K562 (cell line): ENCODE measurements at regions not wholly inside any gene's neighbourhood (a gene's known extent, or its start where the extent isn't known, plus 50 kb on each side); places are given as distances from the start of the nearest gene placed in this dataset.

Experiments
- EHMT2 ChIP-seq: fragments of 450-650 bp; IDR thresholded peaks from 2 replicates; pipeline ENCODE4 v1.6.1; 2018; ENCODE audit warnings: antibody characterized with exemption
- EWSR1 ChIP-seq: fragments of 450-650 bp; IDR thresholded peaks from 2 replicates; pipeline ENCODE4 v1.6.1; 2018; ENCODE audit warnings: borderline replicate concordance, mild to moderate bottlenecking, low read depth, moderate library complexity; ENCODE audit not compliant: partially characterized antibody
- KAT8 ChIP-seq: fragments of 450-650 bp; IDR thresholded peaks from 2 replicates; pipeline ENCODE4 v1.6.1; 2016; ENCODE audit warnings: low read depth, mild to moderate bottlenecking
- POLR2AphosphoS5 ChIP-seq: IDR thresholded peaks from 2 replicates; pipeline ENCODE4 v1.6.1; 2011; ENCODE audit warnings: mild to moderate bottlenecking, low read depth, low read length, moderate library complexity; ENCODE audit not compliant: control insufficient read depth, insufficient read depth
- RFX7 ChIP-seq: fragments of 250-450 bp; sonication (Bioruptor Pico); IDR thresholded peaks from 2 replicates; pipeline ENCODE4 v1.5.1; 2021; ENCODE audit warnings: mild to moderate bottlenecking
- ZNF224 ChIP-seq: sonication (generic); formaldehyde crosslinking; IDR thresholded peaks from 2 replicates; pipeline ENCODE4 v1.8.0; 2022; ENCODE audit warnings: mild to moderate bottlenecking, missing genetic modification reagents
- ZNF282 ChIP-seq: sonication (generic); formaldehyde crosslinking; IDR thresholded peaks from 2 replicates; pipeline ENCODE4 v1.8.1; 2023; ENCODE audit warnings: missing genetic modification reagents
- ZNF507 ChIP-seq: conservative IDR thresholded peaks from 2 replicates; pipeline ENCODE4 v1.6.1; 2017; ENCODE audit warnings: missing genetic modification characterization, missing compliant biosample characterization
- ZNF77 ChIP-seq: fragments of 250-450 bp; sonication (Bioruptor Pico); IDR thresholded peaks from 2 replicates; pipeline ENCODE4 v1.5.0; 2020
- TF ChIP-seq, protein P1 (sequence below): sonication (generic); formaldehyde crosslinking; IDR thresholded peaks from 2 replicates; pipeline ENCODE4 v1.9.0; 2022; ENCODE audit warnings: mild to moderate bottlenecking, missing genetic modification reagents
- TF ChIP-seq, protein P2 (sequence below): fragments of 200-800 bp; sonication (Bioruptor generic); IDR thresholded peaks from 2 replicates; pipeline ENCODE4 v1.6.1; 2017; ENCODE audit warnings: missing genetic modification characterization, missing compliant biosample characterization
- TF ChIP-seq, protein P3 (sequence below), 3 experiments: IDR thresholded peaks in 2 of 3; conservative IDR thresholded peaks in 1 of 3; 2 replicates each; pipeline ENCODE4 v1.5.1; 2011 to 2012; ENCODE audit warnings: low read length in 3 of 3, mild to moderate bottlenecking in 3 of 3, control low read depth in 2 of 3, improper control_type of control experiment in 1 of 3, inconsistent platforms in 1 of 3, low read depth in 1 of 3, mixed read lengths in 1 of 3, moderate library complexity in 1 of 3; ENCODE audit not compliant: insufficient read depth in 2 of 3

DNA sequence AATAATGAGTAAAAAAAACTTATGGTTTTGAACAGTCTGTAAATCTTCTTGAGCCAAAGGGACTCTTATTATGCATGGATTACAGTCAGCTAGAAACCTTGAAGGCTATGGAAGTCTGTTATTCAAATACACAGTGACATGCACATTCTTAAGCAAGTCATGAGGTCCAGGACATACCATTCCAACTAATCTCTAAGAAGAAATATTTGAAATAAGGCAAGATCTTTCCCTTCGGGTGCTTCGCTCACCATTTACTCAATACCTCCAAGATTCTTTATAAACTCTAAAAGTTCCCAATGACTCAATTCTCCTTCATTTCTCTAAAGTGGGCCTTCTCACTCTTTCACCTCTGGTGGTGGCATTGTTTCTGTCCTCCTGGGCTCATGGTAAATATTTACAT is 811.0 kb downstream of the NR2F1-AS1 start:
- TF ChIP-seq ZNF77 (CRISPR knock-in tag) (no peak), EWSR1 (no peak), POLR2AphosphoS5 (no peak), ZNF507 (tag) (no peak), ZNF224 (CRISPR knock-in tag) (no peak), KAT8 (no peak), ZNF282 (CRISPR knock-in tag) (no peak), EHMT2 (no peak), RFX7 (CRISPR knock-in tag) (no peak)
- TF ChIP-seq, protein P1, sequence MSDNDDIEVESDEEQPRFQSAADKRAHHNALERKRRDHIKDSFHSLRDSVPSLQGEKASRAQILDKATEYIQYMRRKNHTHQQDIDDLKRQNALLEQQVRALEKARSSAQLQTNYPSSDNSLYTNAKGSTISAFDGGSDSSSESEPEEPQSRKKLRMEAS, result no peak
- TF ChIP-seq, protein P2, sequence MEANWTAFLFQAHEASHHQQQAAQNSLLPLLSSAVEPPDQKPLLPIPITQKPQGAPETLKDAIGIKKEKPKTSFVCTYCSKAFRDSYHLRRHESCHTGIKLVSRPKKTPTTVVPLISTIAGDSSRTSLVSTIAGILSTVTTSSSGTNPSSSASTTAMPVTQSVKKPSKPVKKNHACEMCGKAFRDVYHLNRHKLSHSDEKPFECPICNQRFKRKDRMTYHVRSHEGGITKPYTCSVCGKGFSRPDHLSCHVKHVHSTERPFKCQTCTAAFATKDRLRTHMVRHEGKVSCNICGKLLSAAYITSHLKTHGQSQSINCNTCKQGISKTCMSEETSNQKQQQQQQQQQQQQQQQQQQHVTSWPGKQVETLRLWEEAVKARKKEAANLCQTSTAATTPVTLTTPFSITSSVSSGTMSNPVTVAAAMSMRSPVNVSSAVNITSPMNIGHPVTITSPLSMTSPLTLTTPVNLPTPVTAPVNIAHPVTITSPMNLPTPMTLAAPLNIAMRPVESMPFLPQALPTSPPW, result no peak
- TF ChIP-seq, protein P3, sequence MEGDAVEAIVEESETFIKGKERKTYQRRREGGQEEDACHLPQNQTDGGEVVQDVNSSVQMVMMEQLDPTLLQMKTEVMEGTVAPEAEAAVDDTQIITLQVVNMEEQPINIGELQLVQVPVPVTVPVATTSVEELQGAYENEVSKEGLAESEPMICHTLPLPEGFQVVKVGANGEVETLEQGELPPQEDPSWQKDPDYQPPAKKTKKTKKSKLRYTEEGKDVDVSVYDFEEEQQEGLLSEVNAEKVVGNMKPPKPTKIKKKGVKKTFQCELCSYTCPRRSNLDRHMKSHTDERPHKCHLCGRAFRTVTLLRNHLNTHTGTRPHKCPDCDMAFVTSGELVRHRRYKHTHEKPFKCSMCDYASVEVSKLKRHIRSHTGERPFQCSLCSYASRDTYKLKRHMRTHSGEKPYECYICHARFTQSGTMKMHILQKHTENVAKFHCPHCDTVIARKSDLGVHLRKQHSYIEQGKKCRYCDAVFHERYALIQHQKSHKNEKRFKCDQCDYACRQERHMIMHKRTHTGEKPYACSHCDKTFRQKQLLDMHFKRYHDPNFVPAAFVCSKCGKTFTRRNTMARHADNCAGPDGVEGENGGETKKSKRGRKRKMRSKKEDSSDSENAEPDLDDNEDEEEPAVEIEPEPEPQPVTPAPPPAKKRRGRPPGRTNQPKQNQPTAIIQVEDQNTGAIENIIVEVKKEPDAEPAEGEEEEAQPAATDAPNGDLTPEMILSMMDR (IDR thresholded peaks at IDR 0.05 in 2 of 3, conservative IDR thresholded peaks at IDR 0.05 in 1 of 3; ENCODE audit: insufficient read depth in 2 of 3, low read depth in 1 of 3, low read length in 3 of 3), result no peak
